Activated T-cell treated with anti-CD3 and anti-CD28 coated beads, Interleukin-2, amount 50 U/mL, for 72 hours (primary cell): ENCODE measurements at regions not wholly inside any gene's neighbourhood (a gene's known extent, or its start where the extent isn't known, plus 50 kb on each side); places are given as distances from the start of the nearest gene placed in this dataset.

Experiments used
- ATAC-seq, 2 donors: fragments of 150-1000 bp; cut with Tn5 transposase; replicated peaks in 1 of 2; 2 replicates each; pipeline ENCODE4 v1.10.0; 2021; ENCODE audit warnings: moderate library complexity in 2 of 2, mild to moderate bottlenecking in 1 of 2
- DNase-seq, 2 donors: peaks; one replicate each; pipeline ENCODE4 v3.0.0; 2021 to 2022; ENCODE audit warnings: mixed read lengths in 1 of 2
- H3K27ac Mint-ChIP-seq: one replicate; pipeline ENCODE4 v1.8.0; 2022; ENCODE audit warnings: mild to moderate bottlenecking, moderate library complexity, mixed read lengths
- H3K27me3 Mint-ChIP-seq: one replicate; pipeline ENCODE4 v1.8.0; 2022; ENCODE audit warnings: low read depth, mixed read lengths
- H3K36me3 Mint-ChIP-seq, 2 donors: one replicate each; pipeline ENCODE4 v1.8.0; 2022; ENCODE audit warnings: mixed read lengths in 2 of 2, mild to moderate bottlenecking in 1 of 2; ENCODE audit not compliant: insufficient read depth in 2 of 2
- H3K4me1 Mint-ChIP-seq: one replicate; pipeline ENCODE4 v1.8.0; 2022; ENCODE audit warnings: low read depth, mixed read lengths
- H3K4me3 Mint-ChIP-seq, 2 donors: one replicate each; pipeline ENCODE4 v1.8.0; 2022; ENCODE audit warnings: mild to moderate bottlenecking in 2 of 2, mixed read lengths in 2 of 2, moderate library complexity in 2 of 2
- H3K9me3 Mint-ChIP-seq, 2 donors: one replicate each; pipeline ENCODE4 v1.8.0; 2022; ENCODE audit warnings: mixed read lengths in 2 of 2

DNA sequence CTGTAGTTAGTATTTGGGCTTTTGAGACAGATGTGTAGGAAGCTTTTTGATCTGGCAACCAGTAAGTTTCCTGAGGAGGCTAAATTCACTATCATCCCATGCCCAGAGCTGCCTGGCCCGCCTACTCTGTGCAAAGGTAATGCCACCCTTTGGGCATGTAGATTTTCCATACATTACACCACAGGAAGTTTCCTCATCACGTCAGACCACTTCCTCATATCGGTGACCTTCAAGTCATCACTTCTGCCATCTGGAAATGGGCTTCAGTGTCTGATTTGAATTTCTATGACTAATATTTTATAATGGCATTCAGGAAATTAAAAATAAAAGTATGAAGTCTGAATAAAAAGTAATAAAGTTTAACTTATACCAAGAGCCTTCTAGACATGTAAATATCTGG lies 825.4 kb downstream of the DCDC2C start:
- no peak for ATAC-seq
- H3K36me3 Mint-ChIP-seq: peaks cover 0 to 1% of the 10 kb centered on the region in 2 donors
- H3K4me1 Mint-ChIP-seq: no peaks in the 10 kb centered on the region
- no peak for DNase-seq
- no peak overlapping the region for H3K27ac Mint-ChIP-seq
- H3K9me3 Mint-ChIP-seq: peaks cover 3 to 10% of the 10 kb centered on the region in 2 donors
- no peak overlapping the region for H3K4me3 Mint-ChIP-seq
- H3K27me3 Mint-ChIP-seq: no peaks in the 10 kb centered on the region

DNA sequence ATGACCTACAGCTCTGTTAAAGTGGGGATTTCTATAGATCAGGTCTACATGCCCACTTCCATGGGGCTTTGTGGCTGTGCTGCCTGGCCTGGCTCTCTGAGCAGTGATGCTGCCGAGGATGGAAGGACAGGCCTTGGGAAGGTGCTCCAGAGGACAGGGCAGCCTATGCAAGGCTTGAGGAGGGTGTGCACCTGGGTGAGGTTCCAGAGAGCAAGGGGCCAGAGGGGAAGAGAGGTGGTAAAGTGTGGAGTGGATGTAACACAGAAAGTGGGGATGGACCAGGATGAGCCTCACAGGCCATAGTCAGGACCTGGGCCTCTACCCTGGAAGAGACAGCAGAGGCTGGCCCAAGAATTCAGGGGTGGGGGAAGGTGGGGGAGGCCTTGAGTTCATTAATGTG lies 826.4 kb downstream of the DCDC2C start:
- H3K4me3 Mint-ChIP-seq: no peak overlapping the region
- no peaks in the 10 kb centered on the region for H3K27me3 Mint-ChIP-seq
- no peak for ATAC-seq
- peaks cover 3 to 10% of the 10 kb centered on the region in 2 donors for H3K9me3 Mint-ChIP-seq
- H3K4me1 Mint-ChIP-seq: no peaks in the 10 kb centered on the region
- H3K27ac Mint-ChIP-seq: no peak overlapping the region
- no peak for DNase-seq
- peaks cover 0 to 1% of the 10 kb centered on the region in 2 donors for H3K36me3 Mint-ChIP-seq

DNA sequence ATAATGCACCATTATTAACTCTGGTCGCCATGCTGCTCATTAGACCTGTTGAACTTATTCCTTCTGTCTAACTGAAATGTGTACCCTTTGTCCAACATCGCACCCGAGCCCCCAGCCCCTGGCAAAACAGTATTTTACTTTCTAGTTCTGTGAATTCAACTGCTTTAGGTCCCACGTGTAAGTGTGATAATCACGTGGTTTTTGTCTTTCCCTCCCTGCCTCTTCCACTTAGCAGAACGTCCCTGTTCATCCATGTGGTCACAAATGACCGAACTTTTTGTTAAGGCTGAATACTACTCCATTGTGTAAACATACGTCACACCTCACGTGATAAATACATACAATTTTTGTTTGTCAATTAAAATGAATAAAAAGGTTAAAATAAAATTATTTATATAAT lies 826.9 kb downstream of the DCDC2C start:
- H3K27ac Mint-ChIP-seq: no peak overlapping the region
- peaks cover 3 to 9% of the 10 kb centered on the region in 2 donors for H3K9me3 Mint-ChIP-seq
- no peaks in the 10 kb centered on the region for H3K4me1 Mint-ChIP-seq
- no peak overlapping the region for H3K4me3 Mint-ChIP-seq
- peaks cover 0 to 1% of the 10 kb centered on the region in 2 donors for H3K36me3 Mint-ChIP-seq
- no peak for DNase-seq
- H3K27me3 Mint-ChIP-seq: no peaks in the 10 kb centered on the region
- ATAC-seq: no peak

DNA sequence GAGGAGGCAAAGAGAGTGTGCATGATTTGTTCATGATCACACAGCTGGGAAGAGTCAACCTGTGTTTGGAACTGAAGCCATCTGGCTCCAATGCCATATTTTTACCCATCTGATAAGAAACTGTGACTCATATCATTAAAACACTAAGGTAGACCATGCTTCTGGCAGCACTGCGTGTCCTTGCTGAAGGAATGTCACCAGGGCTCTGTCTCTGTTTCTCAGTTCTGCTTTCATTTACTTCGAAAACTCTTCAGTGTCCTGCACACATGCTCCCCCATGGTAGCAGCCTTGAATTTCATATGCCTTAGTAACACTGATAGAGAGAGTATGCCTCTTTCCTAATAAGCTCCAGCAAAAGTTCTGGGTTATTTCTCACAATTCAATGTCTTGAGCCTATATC lies 830.4 kb downstream of the DCDC2C start:
- Mint-ChIP-seq H3K36me3 (peaks cover 0 to 1% of the 10 kb centered on the region in 2 donors), H3K9me3 (peaks cover 3 to 9% of the 10 kb centered on the region in 2 donors), H3K4me1 (no peaks in the 10 kb centered on the region), H3K27me3 (no peaks in the 10 kb centered on the region), H3K27ac (no peak overlapping the region), H3K4me3 (no peak overlapping the region)
- ATAC-seq (no peak), DNase-seq (no peak)

DNA sequence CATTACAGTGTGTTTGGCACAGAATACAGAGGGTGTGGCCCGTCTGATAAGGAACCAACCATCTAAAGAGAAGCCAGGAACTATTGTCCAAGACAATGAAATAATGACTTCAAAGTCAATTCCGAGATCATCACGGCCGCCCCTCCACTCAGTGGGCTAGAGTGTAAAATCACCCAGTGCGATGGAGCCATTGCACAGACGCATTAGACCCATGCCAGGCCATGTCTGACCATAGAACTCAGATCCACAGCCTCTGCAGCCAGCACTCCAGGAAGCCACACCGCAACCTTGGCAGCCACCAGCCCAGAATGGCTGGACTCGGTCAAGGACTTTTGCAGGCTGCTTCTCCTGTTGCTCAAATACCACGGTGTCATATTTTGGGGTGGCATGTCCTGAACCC lies 835.7 kb downstream of the DCDC2C start:
- DNase-seq (no peak), ATAC-seq (no peak)
- Mint-ChIP-seq H3K36me3 (no peaks in the 10 kb centered on the region), H3K9me3 (peaks cover 4 to 5% of the 10 kb centered on the region in 2 donors), H3K27me3 (no peaks in the 10 kb centered on the region), H3K27ac (no peak overlapping the region), H3K4me1 (no peaks in the 10 kb centered on the region), H3K4me3 (no peak overlapping the region)

DNA sequence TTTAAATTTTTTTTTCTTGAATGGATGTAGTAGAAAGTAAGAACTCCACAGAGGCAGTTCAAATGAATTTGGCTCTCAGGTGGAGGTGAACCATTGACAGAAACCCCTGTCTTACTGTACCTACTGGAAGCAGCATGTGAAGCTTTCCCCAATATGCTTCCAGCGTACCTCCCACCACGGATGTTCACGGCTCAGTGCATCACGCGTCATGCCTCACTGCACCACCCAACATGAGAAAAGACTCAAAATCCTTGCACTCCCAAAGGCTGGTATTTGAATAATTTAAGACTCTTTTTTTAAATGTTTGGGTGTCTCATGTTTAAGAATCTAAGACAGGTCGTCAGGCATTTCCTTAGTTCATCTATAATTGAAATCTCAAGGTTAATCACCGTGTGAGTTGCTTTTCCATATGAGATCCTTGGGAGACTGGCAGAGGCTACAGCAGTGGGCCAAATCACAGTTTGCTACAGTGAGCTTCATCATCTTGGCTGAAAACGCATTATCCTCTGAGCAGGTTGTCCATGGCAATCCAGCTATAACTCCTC lies 846.4 kb downstream of the DCDC2C start:
- no peaks in the 10 kb centered on the region for H3K4me1 Mint-ChIP-seq
- no peak overlapping the region for H3K27ac Mint-ChIP-seq
- H3K4me3 Mint-ChIP-seq: no peak overlapping the region
- no peaks in the 10 kb centered on the region for H3K27me3 Mint-ChIP-seq
- no peaks in the 10 kb centered on the region for H3K36me3 Mint-ChIP-seq
- H3K9me3 Mint-ChIP-seq: peaks cover 2 to 6% of the 10 kb centered on the region in 2 donors
- ATAC-seq: no peak
- no peak for DNase-seq

DNA sequence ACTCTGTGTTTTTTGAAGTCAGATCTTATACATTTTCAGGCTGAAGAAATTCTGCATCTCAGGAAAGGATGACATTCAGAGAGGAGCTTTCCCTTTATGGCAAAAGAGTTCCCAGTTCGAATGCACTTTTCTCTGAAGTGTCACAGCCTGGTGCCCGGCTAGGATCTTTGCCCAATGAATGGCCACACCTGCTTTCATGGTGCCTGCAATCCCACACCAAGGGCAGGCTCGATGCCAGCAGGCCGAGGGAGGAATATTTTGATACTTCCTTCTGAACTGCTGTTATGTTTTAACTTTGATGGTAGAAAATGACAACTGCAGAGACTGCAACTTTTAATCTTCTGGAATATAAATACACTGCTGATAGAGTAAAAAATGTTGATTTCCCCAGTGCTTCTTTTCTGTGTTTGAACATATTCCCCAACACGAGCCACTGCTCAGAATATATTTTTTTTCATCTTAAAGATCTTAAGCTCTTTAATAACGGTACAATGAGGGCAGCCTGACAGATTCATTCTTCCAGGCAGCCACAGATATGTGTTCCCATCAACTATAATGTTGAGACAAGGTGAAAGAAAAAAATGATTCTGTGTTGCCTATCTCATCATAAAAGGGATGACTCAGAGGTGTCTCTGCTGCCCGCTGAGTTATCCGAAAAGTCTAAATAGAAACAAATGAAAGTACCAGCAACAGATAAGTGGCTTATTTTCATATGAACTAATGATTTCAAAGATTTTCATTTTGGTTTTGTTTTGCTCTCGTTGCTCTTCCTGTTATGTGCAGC lies 848.5 kb downstream of the DCDC2C start:
- DNase-seq: no peak
- no peak overlapping the region for H3K27ac Mint-ChIP-seq
- H3K4me3 Mint-ChIP-seq: no peak overlapping the region
- no peaks in the 10 kb centered on the region for H3K4me1 Mint-ChIP-seq
- ATAC-seq: no peak
- H3K9me3 Mint-ChIP-seq: peaks cover 2 to 4% of the 10 kb centered on the region in 2 donors
- H3K27me3 Mint-ChIP-seq: no peaks in the 10 kb centered on the region
- no peaks in the 10 kb centered on the region for H3K36me3 Mint-ChIP-seq

DNA sequence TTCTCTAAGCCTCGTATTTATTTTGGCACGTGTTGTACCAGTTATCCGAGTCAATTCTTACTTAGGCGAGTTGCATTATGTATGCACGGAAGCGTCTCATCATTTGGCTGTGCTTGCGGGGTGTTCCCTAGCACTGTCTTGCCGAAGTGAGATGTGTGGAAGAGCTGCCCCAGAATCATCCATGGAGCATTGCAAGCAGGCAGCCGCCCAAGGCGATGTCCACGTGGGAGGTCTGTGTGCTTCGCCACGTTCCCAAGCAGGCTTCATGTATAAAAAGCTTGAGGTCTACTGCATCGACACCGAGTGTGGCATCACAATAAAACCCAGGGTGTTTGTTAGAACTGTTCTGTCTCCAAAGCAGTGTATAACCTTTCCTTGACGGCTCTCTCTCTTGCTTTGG lies 849.9 kb downstream of the DCDC2C start:
- peaks cover 2 to 4% of the 10 kb centered on the region in 2 donors for H3K9me3 Mint-ChIP-seq
- no peaks in the 10 kb centered on the region for H3K4me1 Mint-ChIP-seq
- DNase-seq (no peak), ATAC-seq (no peak)
- no peaks in the 10 kb centered on the region for H3K27me3 Mint-ChIP-seq
- no peak overlapping the region for H3K27ac Mint-ChIP-seq
- H3K4me3 Mint-ChIP-seq: no peak overlapping the region
- no peaks in the 10 kb centered on the region for H3K36me3 Mint-ChIP-seq

DNA sequence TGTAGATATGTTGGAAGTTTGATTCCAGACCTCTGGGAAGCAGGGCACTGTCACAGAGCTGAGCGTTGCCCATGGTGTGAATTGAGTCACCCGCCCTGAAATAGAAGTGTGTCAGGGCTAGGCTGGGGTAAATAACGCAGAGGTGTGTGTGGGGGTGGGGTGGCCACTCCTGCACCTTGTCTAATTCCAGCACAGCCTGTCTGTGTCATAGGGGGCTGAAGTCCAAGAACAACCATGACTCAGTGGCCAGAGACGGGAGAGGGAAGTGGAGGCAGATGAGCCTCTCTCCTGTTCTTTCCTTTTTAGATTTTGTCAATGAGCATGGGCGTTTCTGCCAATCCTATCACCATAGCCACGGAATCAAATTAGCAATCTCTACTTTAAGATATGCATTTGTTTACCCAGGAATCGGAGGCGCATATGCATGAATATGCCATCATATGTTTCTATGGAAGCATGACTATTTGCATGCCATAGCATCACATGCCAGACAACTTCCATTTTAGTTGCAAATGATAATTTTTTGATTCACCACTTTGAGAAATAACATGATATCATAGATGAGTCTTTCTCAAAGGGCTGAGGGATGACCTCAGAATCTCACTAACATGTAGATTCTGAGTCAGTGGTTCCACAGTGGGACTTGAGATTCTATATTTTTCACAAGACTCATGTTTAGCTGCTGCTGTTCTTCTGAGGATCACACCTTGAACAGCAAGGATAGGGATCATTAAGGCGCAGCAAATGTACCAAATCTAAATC lies 852.9 kb downstream of the DCDC2C start:
- Mint-ChIP-seq H3K36me3 (no peaks in the 10 kb centered on the region), H3K4me3 (no peak overlapping the region), H3K4me1 (no peaks in the 10 kb centered on the region), H3K27ac (no peak overlapping the region), H3K9me3 (peaks cover 0 to 1% of the 10 kb centered on the region in 2 donors), H3K27me3 (no peaks in the 10 kb centered on the region)
- no peak for ATAC-seq
- DNase-seq: no peak

DNA sequence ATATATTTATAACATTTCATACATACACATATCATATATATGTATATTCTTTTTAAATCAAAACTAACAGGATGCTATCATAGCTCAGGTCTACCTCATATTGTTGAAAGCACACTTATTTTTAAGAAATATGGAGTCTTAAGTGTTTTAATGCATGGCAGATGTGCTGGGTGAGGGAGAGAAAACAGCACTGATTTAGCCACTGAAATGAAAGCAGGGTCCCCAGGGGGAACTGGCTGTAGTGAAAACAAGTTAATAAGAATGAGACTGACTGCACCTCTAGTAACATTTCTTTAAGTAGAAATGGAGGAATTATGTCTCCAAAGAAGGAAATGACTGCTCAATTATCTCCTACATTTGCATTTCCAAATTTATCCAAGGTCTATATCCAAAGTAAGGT lies 857.8 kb downstream of the DCDC2C start:
- no peaks in the 10 kb centered on the region for H3K27me3 Mint-ChIP-seq
- DNase-seq (no peak), ATAC-seq (no peak)
- no peak overlapping the region for H3K27ac Mint-ChIP-seq
- H3K4me3 Mint-ChIP-seq: no peak overlapping the region
- H3K9me3 Mint-ChIP-seq: peaks cover 2 to 4% of the 10 kb centered on the region in 2 donors
- peaks cover 0 to 1% of the 10 kb centered on the region in 2 donors for H3K36me3 Mint-ChIP-seq
- H3K4me1 Mint-ChIP-seq: no peaks in the 10 kb centered on the region

DNA sequence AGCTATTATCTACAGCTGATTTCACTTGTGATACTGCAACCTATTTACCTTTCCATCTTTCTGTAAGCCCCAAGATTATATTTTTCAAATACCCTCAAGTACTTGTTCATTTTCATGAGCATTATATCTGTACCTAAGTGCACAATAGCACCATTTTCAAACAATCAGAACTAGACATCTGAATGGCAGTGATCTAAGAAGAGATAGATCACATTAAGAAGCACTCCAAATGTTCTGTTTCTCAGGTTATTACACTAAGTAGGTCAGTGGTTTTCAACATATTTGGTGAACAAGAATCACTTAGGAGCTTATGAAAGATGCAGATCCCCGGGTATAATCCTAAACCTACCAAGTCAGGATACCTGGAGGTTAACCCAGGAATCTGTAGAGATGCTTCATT lies 872.7 kb downstream of the DCDC2C start:
- no peaks in the 10 kb centered on the region for H3K4me1 Mint-ChIP-seq
- no peak for DNase-seq
- H3K27ac Mint-ChIP-seq: no peak overlapping the region
- H3K4me3 Mint-ChIP-seq: no peak overlapping the region
- ATAC-seq: no peak
- H3K9me3 Mint-ChIP-seq: peaks cover 7 to 13% of the 10 kb centered on the region in 2 donors
- no peaks in the 10 kb centered on the region for H3K27me3 Mint-ChIP-seq
- no peaks in the 10 kb centered on the region for H3K36me3 Mint-ChIP-seq

DNA sequence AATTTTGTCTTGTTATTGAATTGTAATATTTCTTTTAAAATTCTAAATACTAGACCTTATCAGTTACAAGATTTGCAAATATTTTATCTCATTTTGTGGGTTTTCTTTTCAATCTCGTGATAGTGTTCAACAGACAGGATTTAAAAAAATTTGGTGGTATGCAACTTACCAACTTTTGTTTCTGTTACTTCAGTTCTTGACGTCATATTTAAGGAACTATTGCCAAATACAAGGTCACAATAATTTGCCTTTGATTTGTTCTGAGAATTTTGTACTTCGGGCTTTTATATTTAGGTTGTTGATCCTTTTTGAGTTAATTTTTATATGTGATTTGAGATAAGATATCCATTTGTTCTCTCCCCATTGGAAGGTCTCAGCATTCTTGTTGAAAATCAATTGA lies 876.6 kb downstream of the DCDC2C start:
- peaks cover 1 to 2% of the 10 kb centered on the region in 2 donors for H3K9me3 Mint-ChIP-seq
- H3K4me1 Mint-ChIP-seq: no peaks in the 10 kb centered on the region
- no peak overlapping the region for H3K27ac Mint-ChIP-seq
- no peak for ATAC-seq
- no peak overlapping the region for H3K4me3 Mint-ChIP-seq
- no peak for DNase-seq
- no peaks in the 10 kb centered on the region for H3K27me3 Mint-ChIP-seq
- H3K36me3 Mint-ChIP-seq: no peaks in the 10 kb centered on the region

DNA sequence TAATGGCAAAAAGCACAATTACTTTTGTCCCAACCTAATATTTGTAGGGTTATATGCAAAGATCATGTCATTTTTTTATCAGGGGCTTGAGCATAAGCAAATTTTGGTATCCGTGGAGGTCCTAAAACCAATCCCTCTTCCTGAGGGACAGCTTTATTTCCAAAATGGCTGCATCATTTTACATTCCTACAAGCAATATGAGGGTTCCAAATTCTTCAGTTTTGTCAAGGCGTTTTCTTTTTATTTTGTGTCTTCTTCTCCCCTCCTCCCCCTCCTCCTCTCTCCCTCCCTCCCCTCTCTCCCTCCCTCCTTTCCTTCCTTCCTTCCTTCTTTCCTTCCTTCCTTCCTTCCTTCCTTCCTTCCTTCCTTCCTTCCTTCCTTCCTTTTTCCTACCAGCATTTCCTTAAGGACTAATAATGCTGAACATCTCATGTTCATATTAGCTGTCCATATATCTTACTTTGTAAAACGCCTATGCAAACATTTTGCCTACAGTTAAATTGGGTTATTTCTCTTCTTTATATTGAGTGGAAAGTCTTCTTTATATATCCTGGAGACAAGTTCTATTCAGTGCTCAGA lies 881.8 kb downstream of the DCDC2C start:
- Mint-ChIP-seq H3K9me3 (peaks cover 8% of the 10 kb centered on the region in 2 donors), H3K4me3 (no peak overlapping the region), H3K27ac (no peak overlapping the region), H3K36me3 (no peaks in the 10 kb centered on the region), H3K27me3 (no peaks in the 10 kb centered on the region), H3K4me1 (no peaks in the 10 kb centered on the region)
- ATAC-seq: no peak
- DNase-seq: no peak
